ENCODE measurements at regions not wholly inside any gene's neighbourhood (a gene's known extent, or its start where the extent isn't known, plus 50 kb on each side); places are given as distances from the start of the nearest gene placed in this dataset.

DNA sequence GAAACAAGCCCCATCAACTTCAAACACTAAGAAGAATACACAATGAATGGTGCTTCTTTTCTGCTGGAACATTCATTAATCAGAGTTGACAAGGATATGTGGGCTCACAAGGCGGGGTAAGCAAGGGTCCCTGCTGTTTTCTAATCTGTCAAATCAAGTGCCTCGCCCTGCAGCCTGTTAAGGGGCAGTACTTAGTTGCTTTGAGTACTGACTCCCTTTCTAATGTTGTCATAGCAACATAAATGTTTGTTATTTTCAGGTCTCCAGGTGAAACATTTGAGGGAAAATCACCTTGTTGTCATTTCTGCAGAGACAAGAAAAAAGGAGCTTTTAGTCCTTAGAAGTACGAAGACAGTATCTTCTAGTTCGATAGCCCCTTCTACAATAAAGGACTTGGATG, 284.7 kb upstream of the PKDCC start:
- TF ChIP-seq, protein P1, sequence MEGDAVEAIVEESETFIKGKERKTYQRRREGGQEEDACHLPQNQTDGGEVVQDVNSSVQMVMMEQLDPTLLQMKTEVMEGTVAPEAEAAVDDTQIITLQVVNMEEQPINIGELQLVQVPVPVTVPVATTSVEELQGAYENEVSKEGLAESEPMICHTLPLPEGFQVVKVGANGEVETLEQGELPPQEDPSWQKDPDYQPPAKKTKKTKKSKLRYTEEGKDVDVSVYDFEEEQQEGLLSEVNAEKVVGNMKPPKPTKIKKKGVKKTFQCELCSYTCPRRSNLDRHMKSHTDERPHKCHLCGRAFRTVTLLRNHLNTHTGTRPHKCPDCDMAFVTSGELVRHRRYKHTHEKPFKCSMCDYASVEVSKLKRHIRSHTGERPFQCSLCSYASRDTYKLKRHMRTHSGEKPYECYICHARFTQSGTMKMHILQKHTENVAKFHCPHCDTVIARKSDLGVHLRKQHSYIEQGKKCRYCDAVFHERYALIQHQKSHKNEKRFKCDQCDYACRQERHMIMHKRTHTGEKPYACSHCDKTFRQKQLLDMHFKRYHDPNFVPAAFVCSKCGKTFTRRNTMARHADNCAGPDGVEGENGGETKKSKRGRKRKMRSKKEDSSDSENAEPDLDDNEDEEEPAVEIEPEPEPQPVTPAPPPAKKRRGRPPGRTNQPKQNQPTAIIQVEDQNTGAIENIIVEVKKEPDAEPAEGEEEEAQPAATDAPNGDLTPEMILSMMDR (conservative IDR thresholded peaks at IDR 0.05) = no peak
- H3K27ac ChIP-seq = no peak overlapping the region

DNA sequence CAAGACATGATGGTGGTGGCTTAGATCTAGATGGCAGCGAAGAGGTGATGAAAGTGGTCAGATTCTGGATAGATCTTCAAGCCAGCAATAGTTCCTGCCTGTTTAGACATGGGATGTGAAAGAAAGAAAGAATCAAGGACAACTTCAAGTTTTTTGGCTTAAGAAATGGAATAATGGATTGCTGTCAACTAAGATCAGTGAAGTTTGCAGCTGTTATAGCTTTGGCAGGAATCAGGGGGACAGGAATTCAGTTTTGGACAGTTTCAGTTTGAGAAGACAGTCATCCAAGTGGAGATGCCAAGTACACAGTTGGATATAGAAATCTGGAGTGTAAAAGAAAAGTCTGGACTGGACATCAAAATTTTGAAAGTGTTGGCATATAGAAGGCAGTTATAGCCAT, 283.7 kb upstream of the PKDCC start:
- TF ChIP-seq, protein P1 (conservative IDR thresholded peaks at IDR 0.05) = no peak
- H3K27ac ChIP-seq = no peak overlapping the region

DNA sequence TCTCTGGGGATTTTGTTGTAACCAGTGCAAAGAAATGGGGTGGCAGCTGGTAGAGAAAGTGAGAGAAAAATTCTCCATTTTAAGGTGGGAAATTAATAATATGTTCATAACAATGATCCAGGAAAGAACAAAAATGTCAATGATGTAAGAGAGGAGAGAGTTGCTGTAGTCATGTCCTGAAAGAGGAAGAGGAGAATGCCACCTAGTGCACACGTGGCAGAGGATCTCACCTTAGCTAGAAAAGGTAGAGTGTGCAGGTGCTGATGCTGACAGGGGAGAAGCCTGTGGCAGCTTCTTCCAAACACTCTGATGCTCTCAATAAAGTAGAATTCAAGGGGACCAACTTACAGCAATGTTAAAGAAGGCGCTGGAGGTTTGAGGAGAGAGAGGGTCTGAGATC, 282.9 kb upstream of the PKDCC start:
- TF ChIP-seq, protein P1 (conservative IDR thresholded peaks at IDR 0.05) = peak; percentile 45; the same call in 1 of the 2 replicates
- no peak overlapping the region for H3K27ac ChIP-seq

DNA sequence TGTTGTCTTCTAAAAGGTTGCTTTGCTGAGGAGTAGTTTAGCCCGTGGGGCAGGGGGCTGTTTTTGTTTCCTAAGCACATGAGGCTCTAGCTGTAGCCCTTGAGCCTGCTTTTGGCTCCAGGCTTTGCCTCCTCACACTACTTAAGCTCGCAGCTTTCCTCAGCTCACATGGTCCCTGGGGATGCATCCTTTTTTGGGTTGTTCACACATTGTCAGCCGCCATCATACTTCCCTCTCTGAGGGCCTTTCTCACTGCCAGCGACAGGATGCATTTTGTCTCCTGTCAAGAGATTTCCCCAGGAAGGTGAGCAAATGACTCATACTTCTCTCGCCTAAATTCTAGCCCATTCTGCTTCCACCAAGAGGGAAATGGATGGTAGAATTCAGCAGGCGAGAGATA, 279.5 kb upstream of the PKDCC start:
- TF ChIP-seq, protein P1 (conservative IDR thresholded peaks at IDR 0.05) = no peak
- no peak overlapping the region for H3K27ac ChIP-seq

DNA sequence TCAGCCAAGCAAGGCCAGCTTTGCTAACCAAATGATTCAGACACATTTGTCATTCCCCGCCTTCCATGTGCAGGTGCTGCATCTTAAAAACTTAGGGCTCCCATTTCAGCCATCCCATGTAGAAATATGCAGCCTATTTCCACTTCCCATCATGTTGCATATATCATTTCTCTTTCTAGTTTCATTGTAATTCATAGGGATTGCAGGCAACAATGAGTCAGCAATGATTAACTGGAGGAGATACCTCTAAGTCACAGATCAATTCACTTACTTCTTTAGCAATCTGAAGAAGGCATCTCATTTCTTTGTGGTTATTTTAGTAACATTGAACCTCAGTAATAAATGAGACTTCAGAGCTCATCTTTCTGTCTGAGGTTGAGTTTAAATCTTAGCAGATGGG, 276.1 kb upstream of the PKDCC start:
- TF ChIP-seq, protein P1 (conservative IDR thresholded peaks at IDR 0.05) = no peak
- H3K27ac ChIP-seq = no peak overlapping the region

DNA sequence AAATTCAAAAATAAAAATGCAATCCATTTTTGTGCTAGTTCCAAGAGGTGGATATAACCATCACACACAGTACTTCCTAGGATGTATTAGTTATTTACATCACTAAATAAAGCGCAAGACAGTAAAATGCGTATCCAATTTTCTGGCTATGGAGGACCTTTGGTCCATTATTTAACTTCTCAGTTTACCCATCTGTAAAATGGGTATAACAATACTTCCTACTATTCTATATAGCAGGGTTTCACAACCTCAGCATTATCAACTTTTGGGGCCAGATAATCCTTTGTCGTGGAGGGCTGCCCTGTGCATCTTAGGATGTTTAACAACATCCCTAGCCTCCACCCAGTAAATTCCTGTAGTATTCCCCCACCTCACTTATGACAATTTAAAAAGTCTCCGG, 275.1 kb upstream of the PKDCC start:
- TF ChIP-seq, protein P1 (conservative IDR thresholded peaks at IDR 0.05) = no peak
- H3K27ac ChIP-seq = no peak overlapping the region

DNA sequence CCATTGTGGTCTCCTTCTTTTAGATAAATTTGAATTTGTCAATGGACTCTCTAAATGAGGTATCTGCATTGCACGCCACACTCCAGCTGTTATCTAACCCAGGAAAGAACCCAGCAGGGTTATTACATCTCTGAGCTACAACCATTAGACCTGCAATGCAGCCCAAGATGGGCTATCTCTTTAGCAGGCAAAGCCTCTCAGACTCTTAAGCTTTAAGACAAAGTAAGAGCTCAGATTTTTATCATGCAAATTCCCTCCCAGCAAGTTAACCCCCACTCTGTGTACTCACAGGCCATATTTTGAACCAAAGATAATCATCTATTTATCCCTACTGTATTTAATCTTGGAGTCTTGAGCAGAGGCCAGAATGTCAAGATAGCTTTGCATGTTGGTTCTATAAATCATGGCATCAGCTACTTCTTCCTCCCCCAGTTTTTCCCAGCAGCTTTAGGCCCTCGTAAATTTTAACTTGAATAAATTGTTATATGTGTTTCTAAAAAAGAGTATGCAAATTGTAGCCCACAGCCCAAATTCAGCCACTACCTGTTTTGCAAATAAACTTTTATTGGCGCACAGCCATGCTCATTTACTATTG, 273.7 kb upstream of the PKDCC start:
- H3K27ac ChIP-seq = no peak overlapping the region
- TF ChIP-seq, protein P1 (conservative IDR thresholded peaks at IDR 0.05) = no peak

Data from VCaP (cell line).